GM21423 (cell line): ENCODE measurements at regions not wholly inside any gene's neighbourhood (a gene's known extent, or its start where the extent isn't known, plus 50 kb on each side); places are given as distances from the start of the nearest gene placed in this dataset.

Experiments
- ATAC-seq: cut with Tn5 transposase; IDR thresholded peaks from one replicate; pipeline ENCODE4 v1.9.1; 2021; ENCODE audit warnings: mild to moderate bottlenecking, moderate library complexity; ENCODE audit not compliant: unreplicated experiment

- no peak for ATAC-seq
These were observed 359.0 kb upstream of the SLC30A5 start for GRCh38 chr5:68734781-68735180.

DNA sequence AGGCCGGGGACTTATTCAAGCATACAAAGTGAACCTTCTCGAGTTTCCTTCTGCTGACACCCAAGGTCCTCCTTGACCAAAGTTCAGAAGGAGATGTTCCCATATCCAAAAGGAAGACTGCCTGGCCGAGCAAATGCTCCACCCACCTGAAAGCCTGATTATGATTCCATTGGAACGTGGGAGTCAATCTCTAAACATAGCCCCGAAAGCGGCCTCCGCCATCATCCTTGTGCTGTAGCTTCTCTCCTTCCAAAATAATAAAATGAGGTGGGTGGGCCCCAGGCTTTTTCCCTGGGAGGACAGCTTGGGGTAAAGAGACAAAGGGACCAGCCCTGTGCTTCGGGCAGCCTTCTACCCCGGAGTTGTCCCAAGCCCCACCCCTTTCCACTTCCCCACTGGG is 355.6 kb upstream of the SLC30A5 start:
- no peak for ATAC-seq

DNA sequence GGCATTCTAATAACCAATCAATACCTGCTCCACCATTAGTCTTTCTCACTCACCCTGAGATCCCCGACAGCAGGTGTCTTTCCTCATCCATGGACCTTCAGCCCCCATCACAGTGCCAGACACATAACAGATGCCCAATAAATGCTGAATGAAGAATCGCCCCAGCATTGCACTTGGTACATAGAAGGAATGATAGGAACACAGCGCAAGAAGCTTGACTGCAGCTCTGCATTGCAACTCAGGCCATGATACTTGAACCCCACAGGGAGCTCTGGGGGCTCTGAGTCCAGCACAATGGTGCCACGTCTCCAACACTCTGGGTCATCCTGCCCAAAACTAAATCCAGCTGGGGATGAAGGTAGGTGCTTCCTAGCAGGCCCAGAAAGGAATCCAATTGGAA is 355.0 kb upstream of the SLC30A5 start:
- no peak for ATAC-seq

DNA sequence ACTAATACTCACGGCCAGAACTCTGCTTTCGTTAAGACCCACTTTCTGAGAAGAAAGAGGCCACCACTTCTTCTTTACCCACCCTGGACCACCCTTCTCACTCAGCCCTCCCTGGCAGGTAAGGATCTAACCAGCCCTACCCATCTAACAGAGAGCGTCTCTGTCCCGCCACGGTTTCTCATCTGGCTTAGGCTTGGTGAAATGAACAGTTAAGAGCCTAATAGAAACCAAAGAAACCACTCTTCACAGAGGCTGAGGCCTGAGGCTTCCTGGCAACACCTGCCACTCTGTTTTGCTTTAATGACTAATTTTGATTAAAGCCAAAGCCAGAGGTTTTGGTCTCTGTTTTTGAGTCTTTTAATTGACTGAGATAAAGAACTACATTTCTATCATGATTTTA is 354.1 kb upstream of the SLC30A5 start:
- ATAC-seq, result peak; percentile 89

GRCh38 chr5:68740226-68740910 is 353.4 kb upstream of the SLC30A5 start:
- peak; percentile 64 for ATAC-seq

DNA sequence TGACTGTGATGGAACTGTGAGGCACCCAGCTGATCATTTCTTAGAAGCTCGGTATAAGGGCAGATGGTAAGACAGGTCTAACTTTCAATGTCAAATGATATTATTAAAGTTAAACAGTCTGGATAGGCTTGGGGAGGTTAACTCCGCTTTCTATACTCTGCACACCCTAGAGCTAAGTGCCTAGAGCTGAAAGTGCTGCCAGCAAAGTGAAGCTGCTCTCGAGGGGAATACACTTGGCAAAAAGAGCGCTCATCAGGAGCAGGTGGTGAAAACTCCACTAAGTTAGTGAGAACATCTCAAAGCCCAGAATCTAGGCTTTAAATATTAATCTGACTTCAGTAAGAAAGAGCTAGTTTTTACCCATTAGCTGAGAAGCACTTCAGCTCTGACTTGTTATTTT is 349.6 kb upstream of the SLC30A5 start:
- no peak for ATAC-seq

DNA sequence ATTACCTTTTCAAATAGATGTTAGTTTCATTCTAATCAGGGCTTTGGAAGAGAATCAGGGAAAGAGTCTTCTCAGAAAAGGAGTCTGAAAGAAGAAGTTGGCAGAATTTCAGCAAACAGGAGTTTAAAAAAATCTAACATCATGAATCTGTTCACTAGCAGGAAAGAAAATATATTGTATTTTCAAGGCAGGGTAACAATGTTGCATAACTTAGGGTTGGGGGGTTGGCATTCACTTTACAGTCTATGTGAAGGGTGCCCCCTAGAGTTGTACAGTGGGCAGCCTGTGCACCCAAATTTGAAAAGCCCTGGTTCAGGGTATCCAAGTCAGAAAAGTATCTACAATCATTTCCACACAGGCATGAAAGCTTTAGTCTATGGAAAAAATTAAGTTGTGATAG is 348.4 kb upstream of the SLC30A5 start:
- ATAC-seq, result no peak

DNA sequence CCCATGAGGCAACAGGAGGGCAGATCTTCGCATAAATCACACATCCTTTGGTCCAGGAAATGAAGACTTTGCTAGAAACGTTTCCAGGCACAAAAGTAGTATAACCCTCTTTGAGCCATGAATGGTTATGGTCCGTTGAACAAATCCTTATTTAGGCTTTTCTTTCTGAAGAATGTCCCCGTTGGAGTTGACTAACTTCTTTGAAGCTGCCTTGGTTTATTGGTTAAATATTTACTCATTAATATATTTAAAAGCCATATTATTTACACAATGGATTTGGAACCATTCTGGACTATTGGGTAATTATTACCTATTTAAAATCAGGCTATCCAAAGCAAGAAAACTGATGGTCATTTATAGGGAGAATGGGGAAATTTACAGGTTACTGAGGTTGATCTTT is 347.6 kb upstream of the SLC30A5 start:
- no peak for ATAC-seq

DNA sequence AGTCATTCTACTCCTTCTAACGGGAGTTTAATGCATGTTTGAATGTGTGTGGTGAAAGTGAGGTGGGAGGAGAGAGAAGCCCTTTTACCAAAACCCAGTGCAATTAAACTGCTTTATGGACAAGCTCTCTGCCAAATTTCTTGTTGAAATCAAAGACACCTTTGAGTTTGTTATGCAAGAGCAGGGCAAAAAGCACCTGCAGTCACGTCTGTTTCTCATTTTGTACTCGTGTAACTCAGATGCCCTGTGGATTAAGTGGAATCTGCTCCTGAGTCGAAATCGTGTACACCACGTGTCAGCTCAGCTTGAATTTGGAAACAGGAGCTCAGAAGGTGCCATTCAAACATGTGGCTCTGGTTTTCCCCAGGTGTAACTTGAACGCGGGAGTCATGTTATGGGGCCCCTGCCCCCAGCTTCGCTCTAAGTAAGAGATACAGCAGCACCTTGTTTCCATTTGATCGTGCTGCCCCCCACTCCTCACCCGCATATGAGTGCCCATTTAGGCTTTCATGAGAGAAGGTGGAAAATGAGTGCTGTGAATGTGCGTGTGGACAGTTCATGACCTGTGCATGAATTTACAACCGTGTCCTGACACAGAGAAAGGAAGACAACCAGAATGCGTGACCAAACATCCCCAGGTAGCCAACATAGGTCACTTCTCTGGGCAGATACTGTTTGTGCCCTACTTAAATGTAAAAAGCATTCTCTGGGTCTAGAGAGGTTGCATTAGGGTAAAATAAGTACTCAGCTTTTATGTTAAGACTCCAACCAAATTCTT is 347.0 kb upstream of the SLC30A5 start:
- no peak for ATAC-seq

DNA sequence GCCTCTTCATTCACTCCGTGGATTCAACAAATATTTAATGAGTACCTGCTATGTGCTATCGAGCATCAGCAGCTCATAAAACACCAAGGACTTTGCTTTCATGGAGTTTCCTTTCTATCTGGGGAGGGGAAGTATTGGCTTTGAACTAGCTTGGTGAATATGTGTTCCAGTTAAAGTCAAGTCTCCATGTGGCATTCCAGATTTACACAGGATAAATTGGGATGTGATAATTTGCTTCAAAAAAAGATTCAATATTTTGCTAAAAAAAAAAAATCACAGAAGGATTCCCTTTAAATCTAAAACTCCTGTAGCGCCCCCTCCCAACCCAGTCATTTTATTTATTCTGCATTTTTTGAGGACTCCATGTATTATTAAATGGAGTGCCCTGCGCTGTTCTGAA is 346.3 kb upstream of the SLC30A5 start:
- no peak for ATAC-seq

- ATAC-seq, result no peak
These were observed 345.7 kb upstream of the SLC30A5 start for GRCh38 chr5:68748101-68748500.

- ATAC-seq, result no peak
These were observed 344.7 kb upstream of the SLC30A5 start for GRCh38 chr5:68749077-68749476.

DNA sequence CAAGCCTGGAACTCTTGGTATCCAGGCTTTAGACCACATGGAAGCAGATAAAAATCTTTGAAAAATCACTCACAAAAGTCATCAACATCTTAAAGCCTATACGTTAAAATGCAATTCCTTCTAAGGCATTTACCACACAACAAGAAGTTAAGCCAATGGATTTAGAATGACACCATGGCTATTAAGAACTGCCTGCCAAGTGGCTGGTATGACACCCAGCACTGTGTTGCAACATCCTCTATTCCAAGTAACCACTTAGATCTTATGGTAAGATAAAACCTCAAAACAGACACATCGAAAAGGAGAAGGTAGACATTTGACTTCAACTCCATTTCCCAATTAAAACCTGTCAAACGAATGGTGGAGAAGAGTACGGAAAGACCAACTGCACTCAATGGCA is 344.2 kb upstream of the SLC30A5 start:
- ATAC-seq, result no peak

GRCh38 chr5:68751661-68752060 is 342.2 kb upstream of the SLC30A5 start:
- no peak for ATAC-seq

GRCh38 chr5:68754536-68754935 is 339.3 kb upstream of the SLC30A5 start:
- no peak for ATAC-seq

DNA sequence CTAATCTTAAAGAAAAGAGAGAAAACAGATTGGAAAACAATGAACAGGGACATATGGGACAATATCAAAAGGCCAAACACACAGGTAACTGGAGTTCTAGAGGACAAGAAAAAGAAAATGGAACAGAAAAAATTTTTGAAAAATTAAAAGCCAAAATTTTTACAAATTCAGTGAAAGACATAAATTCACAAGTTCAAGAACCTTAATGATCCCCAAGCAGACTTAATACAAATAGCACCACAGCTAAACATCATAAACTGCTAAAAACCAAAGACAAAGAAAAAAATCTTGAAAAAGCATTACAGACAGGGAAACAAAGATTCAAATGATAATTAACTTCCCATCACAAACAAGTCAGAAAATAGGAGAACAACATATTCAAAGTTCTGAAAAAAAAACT is 338.5 kb upstream of the SLC30A5 start:
- ATAC-seq, result no peak

DNA sequence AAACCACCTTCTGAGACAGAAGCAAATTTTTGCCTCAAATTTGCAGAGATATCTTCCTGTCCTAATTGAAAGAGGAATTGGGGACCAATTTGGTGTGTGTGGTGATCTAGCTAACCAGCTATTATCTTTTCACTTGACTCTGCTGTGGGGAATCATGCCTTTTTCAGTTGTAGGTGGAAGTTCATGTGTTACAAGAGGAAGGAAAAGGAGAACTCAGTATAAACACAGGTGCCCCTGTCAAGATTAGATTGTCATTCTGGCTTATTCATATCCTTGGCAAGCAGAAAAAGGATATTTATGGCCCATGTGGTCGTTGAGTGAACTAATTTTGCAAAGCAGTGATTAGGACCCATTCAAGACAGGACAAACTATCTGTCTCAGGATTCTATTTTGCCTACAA is 336.8 kb upstream of the SLC30A5 start:
- no peak for ATAC-seq

- ATAC-seq, result no peak
These were observed 336.1 kb upstream of the SLC30A5 start for GRCh38 chr5:68757626-68758212.

GRCh38 chr5:68759593-68759992 is 334.2 kb upstream of the SLC30A5 start:
- ATAC-seq, result no peak

GRCh38 chr5:68762201-68762600 is 331.6 kb upstream of the SLC30A5 start:
- no peak for ATAC-seq

- no peak for ATAC-seq
These were observed 326.8 kb upstream of the SLC30A5 start for GRCh38 chr5:68766952-68767464.

GRCh38 chr5:68770551-68770950 is 323.3 kb upstream of the SLC30A5 start:
- ATAC-seq, result no peak
